ENCODE measurements at regions not wholly inside any gene's neighbourhood (a gene's known extent, or its start where the extent isn't known, plus 50 kb on each side); places are given as distances from the start of the nearest gene placed in this dataset.

DNA sequence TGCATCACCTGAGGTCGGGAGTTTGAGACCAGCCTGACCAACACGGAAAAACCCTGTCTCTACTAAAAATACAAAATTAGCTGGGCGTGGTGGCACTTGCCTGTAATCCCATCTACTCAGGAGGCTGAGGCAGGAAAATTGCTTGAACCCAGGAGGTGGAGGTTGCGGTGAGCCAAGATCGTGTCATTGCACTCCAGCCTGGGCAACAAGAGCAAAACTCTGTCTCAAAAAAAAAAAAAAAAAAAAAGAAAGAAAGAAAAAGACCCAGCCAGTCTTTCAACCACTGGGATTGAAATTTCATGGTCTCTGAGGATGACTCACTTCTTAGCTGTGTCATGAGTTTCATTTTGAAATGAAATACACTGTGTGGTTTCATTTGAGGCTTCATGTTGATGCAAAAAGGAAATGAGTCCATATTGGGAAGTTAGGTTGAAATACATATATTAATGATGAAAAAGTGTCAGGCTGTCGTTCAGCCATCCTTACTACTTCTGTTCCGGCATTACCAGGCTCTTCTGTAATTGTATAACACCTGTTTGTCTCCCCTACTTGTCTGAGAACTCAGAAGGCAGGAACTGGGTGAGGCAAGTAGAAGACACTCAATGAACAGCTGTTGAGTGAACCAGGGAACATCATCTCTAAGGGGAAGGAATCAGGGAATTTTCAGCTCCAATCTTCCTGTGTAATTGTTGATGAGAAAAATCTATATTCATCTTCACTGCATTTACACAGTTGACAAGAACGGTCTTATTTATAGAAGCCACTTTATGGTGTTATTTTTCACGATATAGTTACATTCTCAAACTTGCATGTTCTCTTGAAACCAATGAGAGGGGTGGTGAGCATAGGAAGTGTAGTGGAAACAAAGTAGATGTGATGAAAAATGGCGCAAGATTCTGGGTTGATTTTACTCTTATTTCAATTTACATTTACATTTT is 87.4 kb downstream of the NFKBIZ start:
- TF ChIP-seq, protein P1, sequence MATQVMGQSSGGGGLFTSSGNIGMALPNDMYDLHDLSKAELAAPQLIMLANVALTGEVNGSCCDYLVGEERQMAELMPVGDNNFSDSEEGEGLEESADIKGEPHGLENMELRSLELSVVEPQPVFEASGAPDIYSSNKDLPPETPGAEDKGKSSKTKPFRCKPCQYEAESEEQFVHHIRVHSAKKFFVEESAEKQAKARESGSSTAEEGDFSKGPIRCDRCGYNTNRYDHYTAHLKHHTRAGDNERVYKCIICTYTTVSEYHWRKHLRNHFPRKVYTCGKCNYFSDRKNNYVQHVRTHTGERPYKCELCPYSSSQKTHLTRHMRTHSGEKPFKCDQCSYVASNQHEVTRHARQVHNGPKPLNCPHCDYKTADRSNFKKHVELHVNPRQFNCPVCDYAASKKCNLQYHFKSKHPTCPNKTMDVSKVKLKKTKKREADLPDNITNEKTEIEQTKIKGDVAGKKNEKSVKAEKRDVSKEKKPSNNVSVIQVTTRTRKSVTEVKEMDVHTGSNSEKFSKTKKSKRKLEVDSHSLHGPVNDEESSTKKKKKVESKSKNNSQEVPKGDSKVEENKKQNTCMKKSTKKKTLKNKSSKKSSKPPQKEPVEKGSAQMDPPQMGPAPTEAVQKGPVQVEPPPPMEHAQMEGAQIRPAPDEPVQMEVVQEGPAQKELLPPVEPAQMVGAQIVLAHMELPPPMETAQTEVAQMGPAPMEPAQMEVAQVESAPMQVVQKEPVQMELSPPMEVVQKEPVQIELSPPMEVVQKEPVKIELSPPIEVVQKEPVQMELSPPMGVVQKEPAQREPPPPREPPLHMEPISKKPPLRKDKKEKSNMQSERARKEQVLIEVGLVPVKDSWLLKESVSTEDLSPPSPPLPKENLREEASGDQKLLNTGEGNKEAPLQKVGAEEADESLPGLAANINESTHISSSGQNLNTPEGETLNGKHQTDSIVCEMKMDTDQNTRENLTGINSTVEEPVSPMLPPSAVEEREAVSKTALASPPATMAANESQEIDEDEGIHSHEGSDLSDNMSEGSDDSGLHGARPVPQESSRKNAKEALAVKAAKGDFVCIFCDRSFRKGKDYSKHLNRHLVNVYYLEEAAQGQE (IDR thresholded peaks at IDR 0.05; ENCODE audit: insufficient replicate concordance, low read depth): no peak
- TF ChIP-seq, protein P2, sequence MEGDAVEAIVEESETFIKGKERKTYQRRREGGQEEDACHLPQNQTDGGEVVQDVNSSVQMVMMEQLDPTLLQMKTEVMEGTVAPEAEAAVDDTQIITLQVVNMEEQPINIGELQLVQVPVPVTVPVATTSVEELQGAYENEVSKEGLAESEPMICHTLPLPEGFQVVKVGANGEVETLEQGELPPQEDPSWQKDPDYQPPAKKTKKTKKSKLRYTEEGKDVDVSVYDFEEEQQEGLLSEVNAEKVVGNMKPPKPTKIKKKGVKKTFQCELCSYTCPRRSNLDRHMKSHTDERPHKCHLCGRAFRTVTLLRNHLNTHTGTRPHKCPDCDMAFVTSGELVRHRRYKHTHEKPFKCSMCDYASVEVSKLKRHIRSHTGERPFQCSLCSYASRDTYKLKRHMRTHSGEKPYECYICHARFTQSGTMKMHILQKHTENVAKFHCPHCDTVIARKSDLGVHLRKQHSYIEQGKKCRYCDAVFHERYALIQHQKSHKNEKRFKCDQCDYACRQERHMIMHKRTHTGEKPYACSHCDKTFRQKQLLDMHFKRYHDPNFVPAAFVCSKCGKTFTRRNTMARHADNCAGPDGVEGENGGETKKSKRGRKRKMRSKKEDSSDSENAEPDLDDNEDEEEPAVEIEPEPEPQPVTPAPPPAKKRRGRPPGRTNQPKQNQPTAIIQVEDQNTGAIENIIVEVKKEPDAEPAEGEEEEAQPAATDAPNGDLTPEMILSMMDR (IDR thresholded peaks at IDR 0.05; ENCODE audit: insufficient read depth, low read length): no peak
- TF ChIP-seq POLR2AphosphoS5 (IDR thresholded peaks at IDR 0.05; ENCODE audit: low read depth) (peak; percentile 43; the same call in 1 of the 2 replicates), SPI1 (IDR thresholded peaks at IDR 0.05; ENCODE audit: borderline replicate concordance, low read depth) (peak; percentile 31; the same call in 1 of the 2 replicates)

Measured in HL-60 (cell line).